CD14-positive monocyte (primary cell): ENCODE measurements at regions not wholly inside any gene's neighbourhood (a gene's known extent, or its start where the extent isn't known, plus 50 kb on each side); places are given as distances from the start of the nearest gene placed in this dataset.

Experiments used
- DNase-seq, 3 donors: peaks; one replicate each; pipeline ENCODE4 v3.0.0-alpha.2; 2011 to 2022
- H2AFZ ChIP-seq: 2 replicates; pipeline ENCODE4 v1.6.0; 2012; ENCODE audit warnings: mild to moderate bottlenecking, low read depth, low read length, inconsistent platforms; ENCODE audit not compliant: insufficient read depth, poor library complexity, severe bottlenecking
- H3K27ac ChIP-seq, 2 donors: 1 replicate in 1 of 2; 2 replicates in 1 of 2; pipeline ENCODE4 v1.5.1; 2012 to 2013; ENCODE audit warnings: low read length in 2 of 2, control low read depth in 1 of 2, inconsistent platforms in 1 of 2, low read depth in 1 of 2, mild to moderate bottlenecking in 1 of 2
- H3K27me3 ChIP-seq, 2 donors: one replicate each; pipeline versions ENCODE4 v1.6.0 to v1.6.1; 2011 to 2013; ENCODE audit warnings: low read length in 2 of 2; ENCODE audit not compliant: control insufficient read depth in 2 of 2, insufficient read depth in 2 of 2
- H3K36me3 ChIP-seq, 2 donors: replicated peaks in 1 of 2; 1 replicate in 1 of 2; 2 replicates in 1 of 2; pipeline versions ENCODE4 v1.5.1 to v1.6.1; 2012 to 2013; ENCODE audit warnings: low read length in 2 of 2, control low read depth in 1 of 2, inconsistent platforms in 1 of 2, mild to moderate bottlenecking in 1 of 2; ENCODE audit not compliant: insufficient read depth in 2 of 2, control insufficient read depth in 1 of 2
- H3K4me1 ChIP-seq, 2 donors: 1 replicate in 1 of 2; 2 replicates in 1 of 2; pipeline versions ENCODE4 v1.5.1 to v1.6.1; 2012 to 2013; ENCODE audit warnings: low read length in 2 of 2, control low read depth in 1 of 2, inconsistent platforms in 1 of 2, mild to moderate bottlenecking in 1 of 2, moderate library complexity in 1 of 2; ENCODE audit not compliant: insufficient read depth in 2 of 2, control insufficient read depth in 1 of 2
- H3K4me2 ChIP-seq: replicated peaks from 2 replicates; pipeline ENCODE3; 2012; ENCODE audit warnings: low read length, moderate library complexity, mild to moderate bottlenecking; ENCODE audit not compliant: poor library complexity, severe bottlenecking; ENCODE audit errors: extremely low read depth
- H3K4me3 ChIP-seq, 3 experiments: fragments of 200-600 bp in 1 of 3; sonication (generic) in 1 of 3; replicated peaks in 1 of 3; 1 replicate in 2 of 3; 2 replicates in 1 of 3; pipeline ENCODE4 v1.5.1; 2011 to 2013; ENCODE audit warnings: low read length in 3 of 3, mild to moderate bottlenecking in 3 of 3, control low read depth in 2 of 3, low read depth in 2 of 3, inconsistent platforms in 1 of 3, moderate library complexity in 1 of 3
- H3K79me2 ChIP-seq: 2 replicates; pipeline ENCODE4 v1.6.0; 2012; ENCODE audit warnings: mild to moderate bottlenecking, control low read depth, inconsistent platforms, low read length, moderate library complexity; ENCODE audit not compliant: insufficient read depth
- H3K9ac ChIP-seq: 2 replicates; pipeline ENCODE4 v1.6.0; 2017; ENCODE audit warnings: low read length, mild to moderate bottlenecking; ENCODE audit not compliant: insufficient read depth, poor library complexity, severe bottlenecking
- H3K9me3 ChIP-seq, 2 donors: replicated peaks in 1 of 2; 1 replicate in 1 of 2; 2 replicates in 1 of 2; pipeline versions ENCODE4 v1.5.1 to v1.6.1; 2012 to 2013; ENCODE audit warnings: low read length in 2 of 2, control low read depth in 1 of 2; ENCODE audit not compliant: control insufficient read depth in 1 of 2, insufficient read depth in 1 of 2
- H4K20me1 ChIP-seq: 2 replicates; pipeline ENCODE4 v1.6.0; 2012; ENCODE audit warnings: mild to moderate bottlenecking, low read length, control low read depth, moderate library complexity; ENCODE audit not compliant: insufficient read depth
- H3K27ac Mint-ChIP-seq, 7 donors: one replicate each; pipeline ENCODE4 v1.8.0; 2020; ENCODE audit warnings: mild to moderate bottlenecking in 7 of 7, mixed read lengths in 7 of 7, moderate library complexity in 6 of 7, inconsistent platforms in 2 of 7
- H3K27me3 Mint-ChIP-seq, 3 donors: one replicate each; pipeline ENCODE4 v1.8.0; 2021 to 2022; ENCODE audit warnings: low read depth in 3 of 3, mild to moderate bottlenecking in 3 of 3, mixed read lengths in 3 of 3, moderate library complexity in 3 of 3, inconsistent platforms in 1 of 3
- H3K36me3 Mint-ChIP-seq, 2 donors: one replicate each; pipeline ENCODE4 v1.8.0; 2020; ENCODE audit warnings: mixed read lengths in 2 of 2, inconsistent platforms in 1 of 2, mild to moderate bottlenecking in 1 of 2
- H3K4me1 Mint-ChIP-seq: one replicate; pipeline ENCODE4 v1.8.0; 2020; ENCODE audit warnings: mild to moderate bottlenecking, mixed read lengths
- H3K4me3 Mint-ChIP-seq, 2 donors: one replicate each; pipeline ENCODE4 v1.8.0; 2020; ENCODE audit warnings: mild to moderate bottlenecking in 2 of 2, mixed read lengths in 2 of 2, moderate library complexity in 1 of 2
- H3K9me3 Mint-ChIP-seq, 7 donors: one replicate each; pipeline ENCODE4 v1.8.0; 2020 to 2022; ENCODE audit warnings: mixed read lengths in 7 of 7, mild to moderate bottlenecking in 6 of 7, moderate library complexity in 6 of 7, inconsistent platforms in 2 of 7
- WGBS: methylation state at CpG from one replicate; pipeline ENCODE4 v1.1.5; 2013; ENCODE audit warnings: missing lambda C conversion rate; ENCODE audit not compliant: insufficient coverage; 5-methylcytosine and 5-hydroxymethylcytosine counted together
- intact Hi-C, 2 donors: fragments of 100-400 bp; cut with micrococcal nuclease; formaldehyde crosslinking; loops; one replicate each; pipeline versions ENCODE4 v1.15.0 to v1.15.1; 2023
- TF ChIP-seq, protein P1 (sequence below): fragments of 200-600 bp; IDR thresholded peaks from one replicate; pipeline ENCODE4 v1.8.0; 2022; ENCODE audit warnings: antibody characterized with exemption, mild to moderate bottlenecking

GRCh38 chr17:79281803-79282202, 207.2 kb downstream of the ENGASE start:
- H3K9me3 Mint-ChIP-seq: peaks cover 0 to 2% (median 0%) of the 10 kb centered on the region in 7 donors
- WGBS: 75% methylated on average over 7 of the region's 8 CpGs

DNA sequence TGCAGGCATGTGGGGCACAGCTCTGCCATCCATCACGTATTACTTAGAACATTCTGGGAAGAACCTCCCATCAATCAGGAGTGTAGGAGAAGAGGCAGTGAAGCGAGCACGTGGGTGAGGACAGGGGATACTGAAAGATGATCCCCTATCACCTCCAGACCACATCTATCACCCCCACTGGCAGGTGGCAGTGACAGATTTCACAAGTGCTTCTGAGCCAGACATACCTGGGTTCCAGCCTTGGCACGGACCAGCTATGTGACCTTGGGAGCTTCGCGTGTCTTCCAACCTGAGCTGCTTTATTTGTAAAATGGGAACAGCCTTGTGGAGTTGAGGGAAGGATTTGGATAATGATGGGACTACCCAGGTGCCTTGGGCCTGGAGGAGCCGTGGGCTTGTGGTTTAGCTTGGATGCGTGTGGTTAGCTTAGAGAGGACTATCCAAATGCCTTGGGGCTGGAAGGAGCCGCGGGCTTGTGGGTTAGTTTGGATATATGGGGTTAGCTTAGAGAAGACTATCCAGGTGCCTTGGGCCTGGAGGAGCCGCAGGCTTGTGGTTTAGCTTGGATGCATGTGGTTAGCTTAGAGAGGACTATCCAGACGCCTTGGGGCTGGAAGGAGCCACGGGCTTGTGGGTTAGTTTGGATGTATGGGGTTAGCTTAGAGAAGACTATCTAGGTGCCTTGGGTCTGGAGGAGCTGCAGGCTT, 206.4 kb downstream of the ENGASE start:
- Mint-ChIP-seq H3K4me1 (no peaks in the 10 kb centered on the region), H3K36me3 (no peaks in the 10 kb centered on the region), H3K4me3 (no peak overlapping the region), H3K27ac (no peak overlapping the region), H3K9me3 (peaks cover 0 to 2% (median 0%) of the 10 kb centered on the region in 7 donors), H3K27me3 (peaks cover 3 to 13% (median 4%) of the 10 kb centered on the region in 3 donors)
- intact Hi-C loops: no loop called here
- Histone ChIP-seq H3K36me3 (no peaks in the 10 kb centered on the region), H3K9ac (no peak overlapping the region), H2AFZ (no peak overlapping the region), H3K4me1 (no peaks in the 10 kb centered on the region), H3K79me2 (no peaks in the 10 kb centered on the region), H3K4me2 (no peak overlapping the region), H3K4me3 (no peak overlapping the region), H3K27ac (no peak overlapping the region), H4K20me1 (no peaks in the 10 kb centered on the region), H3K27me3 (no peaks in the 10 kb centered on the region), H3K9me3 (no peaks in the 10 kb centered on the region)
- TF ChIP-seq, protein P1, sequence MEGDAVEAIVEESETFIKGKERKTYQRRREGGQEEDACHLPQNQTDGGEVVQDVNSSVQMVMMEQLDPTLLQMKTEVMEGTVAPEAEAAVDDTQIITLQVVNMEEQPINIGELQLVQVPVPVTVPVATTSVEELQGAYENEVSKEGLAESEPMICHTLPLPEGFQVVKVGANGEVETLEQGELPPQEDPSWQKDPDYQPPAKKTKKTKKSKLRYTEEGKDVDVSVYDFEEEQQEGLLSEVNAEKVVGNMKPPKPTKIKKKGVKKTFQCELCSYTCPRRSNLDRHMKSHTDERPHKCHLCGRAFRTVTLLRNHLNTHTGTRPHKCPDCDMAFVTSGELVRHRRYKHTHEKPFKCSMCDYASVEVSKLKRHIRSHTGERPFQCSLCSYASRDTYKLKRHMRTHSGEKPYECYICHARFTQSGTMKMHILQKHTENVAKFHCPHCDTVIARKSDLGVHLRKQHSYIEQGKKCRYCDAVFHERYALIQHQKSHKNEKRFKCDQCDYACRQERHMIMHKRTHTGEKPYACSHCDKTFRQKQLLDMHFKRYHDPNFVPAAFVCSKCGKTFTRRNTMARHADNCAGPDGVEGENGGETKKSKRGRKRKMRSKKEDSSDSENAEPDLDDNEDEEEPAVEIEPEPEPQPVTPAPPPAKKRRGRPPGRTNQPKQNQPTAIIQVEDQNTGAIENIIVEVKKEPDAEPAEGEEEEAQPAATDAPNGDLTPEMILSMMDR: no peak
- no peak for DNase-seq
- 83% methylated on average over 10 of the region's 13 CpGs for WGBS

More at GRCh38 chr17:79281803-79282202, 207.2 kb downstream of the ENGASE start:
- no peak for DNase-seq
- no peaks in the 10 kb centered on the region for H3K4me1 ChIP-seq
- Mint-ChIP-seq H3K4me3 (no peak overlapping the region), H3K27me3 (peaks cover 2 to 20% (median 2%) of the 10 kb centered on the region in 3 donors), H3K27ac (no peak overlapping the region), H3K36me3 (no peaks in the 10 kb centered on the region), H3K4me1 (no peaks in the 10 kb centered on the region)
- no peaks in the 10 kb centered on the region for H3K79me2 ChIP-seq
- intact Hi-C loops: no loop called here
- H3K27me3 ChIP-seq: no peaks in the 10 kb centered on the region
- H2AFZ ChIP-seq: no peak overlapping the region
- no peak overlapping the region for H3K4me3 ChIP-seq
- no peaks in the 10 kb centered on the region for H4K20me1 ChIP-seq
- H3K9ac ChIP-seq: no peak overlapping the region
- no peaks in the 10 kb centered on the region for H3K9me3 ChIP-seq
- TF ChIP-seq, protein P1: no peak
- H3K4me2 ChIP-seq: no peak overlapping the region
- no peak overlapping the region for H3K27ac ChIP-seq
- no peaks in the 10 kb centered on the region for H3K36me3 ChIP-seq
